OCI-LY7 (cell line): ENCODE measurements at regions not wholly inside any gene's neighbourhood (a gene's known extent, or its start where the extent isn't known, plus 50 kb on each side); places are given as distances from the start of the nearest gene placed in this dataset.

Experiments
- EZH2phosphoT487 ChIP-seq: fragments of 200-600 bp; sonication (generic); IDR thresholded peaks from 2 replicates; pipeline ENCODE4 v1.6.1; 2018; ENCODE audit warnings: low read depth, borderline replicate concordance, mild to moderate bottlenecking, mixed run types, antibody characterized with exemption, low read length, moderate library complexity, mixed read lengths
- TF ChIP-seq, protein P1 (sequence below): fragments of 200-600 bp; sonication (generic); conservative IDR thresholded peaks from 2 replicates; pipeline ENCODE4 v1.5.1; 2014; ENCODE audit warnings: mild to moderate bottlenecking, antibody characterized with exemption, low read length, moderate library complexity, mixed read lengths

DNA sequence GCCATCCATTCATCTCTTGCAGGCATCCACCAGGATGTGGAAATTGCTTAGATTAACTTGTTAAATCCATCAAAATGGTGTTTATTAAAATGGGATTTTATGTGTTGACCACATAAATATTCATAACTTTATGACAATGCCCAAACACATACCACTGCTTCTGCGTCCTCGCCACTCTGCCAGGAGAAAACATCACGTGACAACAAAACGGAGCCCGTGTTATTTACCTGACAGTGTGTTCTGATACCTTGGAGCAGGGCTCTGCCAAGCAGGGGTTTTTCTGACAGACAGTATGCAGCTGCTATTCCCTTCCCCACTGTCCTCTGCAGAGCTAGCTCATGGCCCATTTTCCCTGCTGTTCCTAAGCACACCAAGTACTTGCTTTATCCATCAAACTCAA lies 279.5 kb upstream of the CHD6 start:
- TF ChIP-seq, protein P1, sequence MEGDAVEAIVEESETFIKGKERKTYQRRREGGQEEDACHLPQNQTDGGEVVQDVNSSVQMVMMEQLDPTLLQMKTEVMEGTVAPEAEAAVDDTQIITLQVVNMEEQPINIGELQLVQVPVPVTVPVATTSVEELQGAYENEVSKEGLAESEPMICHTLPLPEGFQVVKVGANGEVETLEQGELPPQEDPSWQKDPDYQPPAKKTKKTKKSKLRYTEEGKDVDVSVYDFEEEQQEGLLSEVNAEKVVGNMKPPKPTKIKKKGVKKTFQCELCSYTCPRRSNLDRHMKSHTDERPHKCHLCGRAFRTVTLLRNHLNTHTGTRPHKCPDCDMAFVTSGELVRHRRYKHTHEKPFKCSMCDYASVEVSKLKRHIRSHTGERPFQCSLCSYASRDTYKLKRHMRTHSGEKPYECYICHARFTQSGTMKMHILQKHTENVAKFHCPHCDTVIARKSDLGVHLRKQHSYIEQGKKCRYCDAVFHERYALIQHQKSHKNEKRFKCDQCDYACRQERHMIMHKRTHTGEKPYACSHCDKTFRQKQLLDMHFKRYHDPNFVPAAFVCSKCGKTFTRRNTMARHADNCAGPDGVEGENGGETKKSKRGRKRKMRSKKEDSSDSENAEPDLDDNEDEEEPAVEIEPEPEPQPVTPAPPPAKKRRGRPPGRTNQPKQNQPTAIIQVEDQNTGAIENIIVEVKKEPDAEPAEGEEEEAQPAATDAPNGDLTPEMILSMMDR, result no peak
- TF ChIP-seq EZH2phosphoT487, result no peak
